PC-9 (cell line): ENCODE measurements at regions not wholly inside any gene's neighbourhood (a gene's known extent, or its start where the extent isn't known, plus 50 kb on each side); places are given as distances from the start of the nearest gene placed in this dataset.

Source experiments
- CTCF ChIP-seq: fragments of 200-600 bp; sonication (generic); conservative IDR thresholded peaks from 2 replicates; pipeline ENCODE4 v1.6.1; 2017; ENCODE audit warnings: mixed run types, antibody characterized with exemption, mild to moderate bottlenecking, moderate library complexity
- EZH2 ChIP-seq: fragments of 200-600 bp; sonication (generic); IDR thresholded peaks from 2 replicates; pipeline ENCODE4 v1.8.0; 2017; ENCODE audit warnings: antibody characterized with exemption, low read depth

DNA sequence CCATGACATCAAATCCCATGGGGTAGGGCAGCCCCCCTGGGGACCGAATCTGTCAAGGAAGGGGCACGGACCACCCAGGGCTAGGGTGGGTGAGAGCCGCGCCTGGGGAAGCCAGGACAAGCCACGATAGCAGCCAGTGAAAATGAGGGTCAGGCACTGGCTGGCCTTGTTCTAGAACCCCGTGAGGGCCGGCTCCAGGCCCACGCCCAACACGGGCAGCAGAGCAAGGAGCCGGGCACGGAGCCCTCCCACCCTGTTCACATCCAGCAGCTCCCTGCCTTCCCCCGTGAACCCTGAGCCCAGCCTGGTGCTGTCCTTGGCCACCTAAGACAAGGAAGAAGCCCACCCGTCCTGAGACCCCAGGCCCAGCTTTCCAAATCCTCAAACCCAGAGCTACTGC, 256.7 kb downstream of the PARN start:
- no peak for TF ChIP-seq CTCF
- TF ChIP-seq EZH2: no peak
